D721Med (cell line): ENCODE measurements at regions not wholly inside any gene's neighbourhood (a gene's known extent, or its start where the extent isn't known, plus 50 kb on each side); places are given as distances from the start of the nearest gene placed in this dataset.

ENCODE experiments used
- DNase-seq: peaks from one replicate; pipeline ENCODE4 v3.0.0; 2011; ENCODE audit warnings: low spot score; ENCODE audit not compliant: insufficient read length
- FAIRE-seq: peaks from 2 replicates; lab custom pipeline; 2011; peaks lifted over from hg19 to GRCh38; lab: Jason Lieb, UNC
- CTCF ChIP-seq: IDR thresholded peaks from 2 replicates; pipeline ENCODE4 v1.5.1; 2012; ENCODE audit warnings: mild to moderate bottlenecking, control low read depth; ENCODE audit not compliant: insufficient read depth; ENCODE audit errors: missing control alignments

- DNase-seq (no peak), FAIRE-seq (no peak)
- TF ChIP-seq CTCF = no peak
Measured at GRCh38 chr2:133959066-133959465, 294.8 kb upstream of the MGAT5 start.

GRCh38 chr2:133966720-133967304, 287.1 kb upstream of the MGAT5 start:
- TF ChIP-seq CTCF = no peak
- FAIRE-seq (no peak), DNase-seq (no peak)

GRCh38 chr2:133967326-133967725, 286.5 kb upstream of the MGAT5 start:
- TF ChIP-seq CTCF = no peak
- FAIRE-seq = no peak
- no peak for DNase-seq

- TF ChIP-seq CTCF = no peak
- FAIRE-seq (no peak), DNase-seq (no peak)
Measured at GRCh38 chr2:133968446-133968845, 285.4 kb upstream of the MGAT5 start.

GRCh38 chr2:133970641-133971040, 283.2 kb upstream of the MGAT5 start:
- no peak for TF ChIP-seq CTCF
- DNase-seq = no peak
- FAIRE-seq = no peak

GRCh38 chr2:133972297-133972696, 281.6 kb upstream of the MGAT5 start:
- TF ChIP-seq CTCF = no peak
- DNase-seq (no peak), FAIRE-seq (no peak)

GRCh38 chr2:133972786-133973185, 281.1 kb upstream of the MGAT5 start:
- TF ChIP-seq CTCF = no peak
- DNase-seq (no peak), FAIRE-seq (no peak)
